Common myeloid progenitor, CD34-positive (primary cell): ENCODE measurements at regions not wholly inside any gene's neighbourhood (a gene's known extent, or its start where the extent isn't known, plus 50 kb on each side); places are given as distances from the start of the nearest gene placed in this dataset.

Source experiments
- CTCF ChIA-PET: fragments of 350-600 bp; sonication (Branson Sonifier 250); formaldehyde crosslinking; loops from one replicate; lab custom pipeline; 2021; ENCODE audit warnings: antibody characterized with exemption; lab: Charles Lee
- POLR2A ChIA-PET: fragments of 350-600 bp; sonication (Branson Sonifier 250); formaldehyde crosslinking; loops from one replicate; lab custom pipeline; 2021; ENCODE audit warnings: antibody characterized with exemption; lab: Charles Lee
- DNase-seq, 3 donors: peaks; one replicate each; pipeline versions ENCODE4 v3.0.0 to v3.0.0-alpha.2; 2013
- H3K27ac ChIP-seq, 2 experiments: 1 replicate in 1 of 2; 2 replicates in 1 of 2; pipeline ENCODE4 v1.7.0; 2013; ENCODE audit warnings: inconsistent platforms in 2 of 2, low read length in 2 of 2, mild to moderate bottlenecking in 2 of 2, low read depth in 1 of 2, moderate library complexity in 1 of 2; ENCODE audit not compliant: severe bottlenecking in 2 of 2, insufficient read depth in 1 of 2, poor library complexity in 1 of 2
- H3K27me3 ChIP-seq, 5 experiments: replicated peaks in 2 of 5; 1 replicate in 3 of 5; 2 replicates in 2 of 5; pipeline versions ENCODE4 v1.6.1 to v1.7.0; 2013; ENCODE audit warnings: low read length in 4 of 5, mild to moderate bottlenecking in 2 of 5, moderate library complexity in 2 of 5, inconsistent platforms in 1 of 5; ENCODE audit not compliant: insufficient read depth in 5 of 5, control insufficient read depth in 4 of 5
- H3K36me3 ChIP-seq, 4 experiments: 1 replicate in 2 of 4; 2 replicates in 2 of 4; pipeline versions ENCODE4 v1.6.1 to v1.7.0; 2013; ENCODE audit warnings: low read length in 3 of 4, control low read depth in 1 of 4, mild to moderate bottlenecking in 1 of 4; ENCODE audit not compliant: control insufficient read depth in 4 of 4, insufficient read depth in 4 of 4
- H3K4me1 ChIP-seq, 4 experiments: 1 replicate in 3 of 4; 2 replicates in 1 of 4; pipeline versions ENCODE4 v1.6.1 to v1.7.1; 2013; ENCODE audit warnings: low read length in 3 of 4, mild to moderate bottlenecking in 3 of 4, control low read depth in 1 of 4, inconsistent platforms in 1 of 4, moderate library complexity in 1 of 4; ENCODE audit not compliant: control insufficient read depth in 4 of 4, insufficient read depth in 4 of 4; ENCODE audit errors: control extremely low read depth in 1 of 4
- H3K4me3 ChIP-seq, 7 experiments: 1 replicate in 4 of 7; 2 replicates in 3 of 7; pipeline versions ENCODE4 v1.5.1 to v1.7.0; 2013; ENCODE audit warnings: mild to moderate bottlenecking in 7 of 7, low read length in 6 of 7, moderate library complexity in 6 of 7, inconsistent platforms in 2 of 7, low read depth in 2 of 7, control low read depth in 1 of 7; ENCODE audit not compliant: insufficient read depth in 4 of 7, control insufficient read depth in 1 of 7; ENCODE audit errors: extremely low read depth in 1 of 7
- H3K9me3 ChIP-seq, 5 experiments: 1 replicate in 4 of 5; 2 replicates in 1 of 5; pipeline versions ENCODE4 v1.6.1 to v1.7.1; 2013; ENCODE audit warnings: low read length in 4 of 5, mild to moderate bottlenecking in 2 of 5, inconsistent platforms in 1 of 5, low read depth in 1 of 5, moderate library complexity in 1 of 5; ENCODE audit not compliant: control insufficient read depth in 4 of 5, insufficient read depth in 2 of 5; ENCODE audit errors: control extremely low read depth in 1 of 5
- whole genome bisulfite sequencing: methylation state at CpG from one replicate; pipeline ENCODE4 v1.1.5; 2013; ENCODE audit not compliant: insufficient coverage; 5-methylcytosine and 5-hydroxymethylcytosine counted together

DNA sequence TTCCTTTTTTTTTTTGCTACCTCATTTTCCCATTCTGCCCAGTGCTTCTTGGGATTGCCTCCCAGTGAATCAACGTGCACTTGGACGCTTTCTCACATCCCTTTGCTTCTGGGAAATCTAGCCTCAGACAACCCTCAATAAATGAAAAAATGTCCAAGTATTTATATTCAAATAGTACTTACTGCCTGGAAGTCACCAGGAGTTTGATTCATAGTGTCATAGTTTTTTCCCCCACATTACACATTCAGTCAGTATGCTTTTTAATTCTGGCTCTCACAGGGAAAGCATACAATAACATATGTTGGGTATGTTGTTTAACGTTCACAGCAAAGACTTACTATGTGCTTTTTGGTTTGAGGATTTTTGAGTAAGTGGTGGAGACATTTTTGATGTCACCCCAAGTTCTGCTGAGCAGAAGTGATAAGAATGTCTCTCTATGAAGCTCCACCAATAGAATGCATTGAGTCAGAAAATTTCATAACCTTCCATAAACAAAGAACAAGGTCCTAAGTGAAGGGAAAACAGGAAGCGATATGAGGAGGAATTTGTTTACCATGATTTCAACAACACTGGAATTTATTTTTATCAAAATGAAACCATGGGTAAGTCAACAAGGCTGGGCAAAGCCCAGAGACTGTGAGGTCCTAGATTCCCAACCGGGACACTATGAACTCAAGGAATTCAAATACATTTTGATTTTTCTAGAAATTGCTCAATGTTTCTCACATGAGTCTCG, 301.2 kb upstream of the BMP2 start:
- WGBS: 100% methylated on average over 2 of the region's 6 CpGs
- no peaks in the 10 kb centered on the region for H3K4me1 ChIP-seq
- no peak for DNase-seq
- ChIA-PET POLR2A (no interaction called here), CTCF (no interaction called here)
- no peak overlapping the region for H3K4me3 ChIP-seq
- no peak overlapping the region for H3K27ac ChIP-seq
- no peaks in the 10 kb centered on the region for H3K27me3 ChIP-seq
- no peaks in the 10 kb centered on the region for H3K36me3 ChIP-seq
- no peaks in the 10 kb centered on the region for H3K9me3 ChIP-seq

DNA sequence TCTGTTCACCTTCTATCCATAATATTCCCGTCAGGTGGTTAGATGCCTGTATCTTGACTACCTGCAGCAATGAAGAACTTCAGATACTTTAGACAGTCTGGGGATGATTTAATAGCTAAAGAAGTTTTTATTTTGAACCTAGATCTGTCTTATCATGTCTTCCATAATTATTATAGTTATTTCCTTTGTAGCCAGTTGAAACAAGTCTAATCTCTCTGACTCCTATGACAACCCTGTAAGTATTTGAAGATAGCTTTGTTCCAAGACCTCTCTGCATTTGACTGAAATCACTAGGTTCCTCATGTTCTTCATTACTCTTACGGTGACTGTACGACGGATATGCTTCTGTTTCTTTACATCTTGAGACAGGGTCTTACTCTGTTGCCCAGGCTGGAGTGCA, 316.6 kb upstream of the BMP2 start:
- POLR2A ChIA-PET: no interaction called here
- WGBS: 100% methylated on average over 1 of the region's 4 CpGs

DNA sequence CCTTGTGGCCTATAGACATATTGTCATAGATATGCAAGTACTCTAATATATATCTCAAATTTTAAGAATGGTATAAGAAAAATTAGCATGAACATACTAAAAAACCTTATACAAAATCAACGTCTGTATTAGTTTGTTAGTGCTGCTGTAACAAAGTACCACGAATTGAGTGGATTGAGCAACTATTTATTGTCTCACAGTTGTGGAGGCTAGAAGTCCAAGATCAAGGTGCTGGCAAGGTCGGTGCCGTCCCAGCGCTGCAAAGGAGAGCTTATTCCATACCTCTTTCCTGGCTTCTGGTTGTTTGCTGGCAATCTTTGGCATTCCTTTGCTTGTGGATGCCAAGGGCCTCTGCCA, 317.6 kb upstream of the FERMT1 start:
- POLR2A ChIA-PET: no interaction called here
- H3K27ac ChIP-seq: no peak overlapping the region
- H3K4me3 ChIP-seq: no peak overlapping the region
- H3K9me3 ChIP-seq: peaks cover 0 to 1% (median 0%) of the 10 kb centered on the region in 5 experiments
- CTCF ChIA-PET: no interaction called here
- no peak for DNase-seq
- no peaks in the 10 kb centered on the region for H3K4me1 ChIP-seq
- 100% methylated on average over 3 of the region's 5 CpGs for WGBS
- H3K27me3 ChIP-seq: no peaks in the 10 kb centered on the region
- no peaks in the 10 kb centered on the region for H3K36me3 ChIP-seq

More for the DNA sequence above, 316.6 kb upstream of the BMP2 start:
- CTCF ChIA-PET: no interaction called here
- no peaks in the 10 kb centered on the region for H3K9me3 ChIP-seq
- no peak for DNase-seq
- H3K4me3 ChIP-seq: no peak overlapping the region
- H3K4me1 ChIP-seq: no peaks in the 10 kb centered on the region
- no peaks in the 10 kb centered on the region for H3K27me3 ChIP-seq
- no peaks in the 10 kb centered on the region for H3K36me3 ChIP-seq
- no peak overlapping the region for H3K27ac ChIP-seq

DNA sequence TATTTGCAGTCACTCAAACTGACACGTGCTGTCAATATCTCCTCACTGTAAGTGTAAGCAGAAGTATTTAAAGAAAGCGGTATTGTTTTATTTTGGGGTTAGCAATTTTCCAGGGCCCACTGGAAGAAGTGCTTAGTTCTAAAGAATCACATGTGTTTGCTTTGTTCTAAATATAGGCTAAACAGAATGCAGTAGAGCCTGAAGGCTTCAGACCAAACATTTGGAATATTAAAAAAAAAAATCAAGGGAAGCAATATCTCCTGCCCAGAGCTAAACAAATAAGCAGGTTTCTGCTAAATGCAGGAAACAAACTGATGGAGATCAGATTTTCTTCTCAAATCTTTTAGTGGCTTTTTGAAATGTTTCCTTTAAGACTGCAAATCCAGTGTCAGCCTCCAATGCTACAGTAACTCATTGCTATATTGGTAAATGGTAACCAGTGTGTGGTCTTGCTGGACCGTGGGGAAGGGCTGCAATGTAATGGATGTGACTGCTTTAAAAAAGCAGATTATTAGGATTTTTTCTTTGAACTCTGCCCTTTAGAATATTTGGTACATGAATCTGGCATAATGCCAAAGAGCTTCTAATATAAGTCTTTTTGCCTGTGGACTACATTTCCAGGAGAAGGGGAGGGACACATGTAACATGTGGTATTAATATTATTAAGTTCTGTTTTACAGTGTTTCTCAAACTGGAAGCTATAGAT, 317.1 kb upstream of the FERMT1 start:
- no peaks in the 10 kb centered on the region for H3K4me1 ChIP-seq
- CTCF ChIA-PET: no interaction called here
- H3K27ac ChIP-seq: no peak overlapping the region
- peaks cover 0 to 1% (median 0%) of the 10 kb centered on the region in 5 experiments for H3K9me3 ChIP-seq
- no peaks in the 10 kb centered on the region for H3K27me3 ChIP-seq
- WGBS: 100% methylated on average over 1 of the region's 3 CpGs
- POLR2A ChIA-PET: no interaction called here
- DNase-seq: no peak
- no peaks in the 10 kb centered on the region for H3K36me3 ChIP-seq
- H3K4me3 ChIP-seq: no peak overlapping the region

DNA sequence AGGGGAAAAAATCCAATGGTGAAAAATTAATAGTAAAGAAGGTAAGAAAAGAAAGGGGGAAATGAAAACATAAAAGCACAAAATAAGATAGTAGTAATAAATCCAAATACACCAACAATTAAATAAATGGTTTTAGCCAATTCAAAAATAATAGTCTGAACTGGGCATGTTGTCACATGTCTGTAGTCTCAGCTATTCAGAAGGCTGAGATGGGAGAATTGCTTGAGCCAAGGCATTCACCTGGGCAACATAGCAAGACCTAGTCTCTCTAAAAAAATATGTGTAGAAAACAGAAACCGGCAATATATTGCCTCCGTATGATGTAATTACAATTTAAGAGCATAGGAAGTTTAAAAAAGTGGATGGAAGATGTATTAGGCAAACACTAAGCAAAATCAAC, 311.3 kb upstream of the FERMT1 start:
- peaks cover 0 to 2% (median 0%) of the 10 kb centered on the region in 5 experiments for H3K27me3 ChIP-seq

DNA sequence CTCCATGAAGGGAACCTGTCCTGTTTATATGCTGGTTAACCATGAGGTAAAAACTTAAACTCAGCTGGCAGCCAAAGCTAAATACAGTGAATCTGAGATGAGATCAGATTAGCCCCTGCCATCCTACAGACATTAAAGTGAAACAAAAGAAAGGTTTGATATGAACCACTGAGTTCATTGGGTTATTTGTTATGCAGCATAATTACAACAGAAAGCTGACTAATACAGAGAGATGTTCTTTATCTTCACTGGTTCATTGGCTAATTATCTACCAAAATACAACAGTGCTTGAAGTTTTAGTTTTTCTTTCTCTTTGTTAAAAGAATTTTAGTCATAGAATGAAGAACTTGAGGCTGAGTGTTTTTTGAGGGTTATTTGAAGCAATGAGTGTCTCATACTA, 307.6 kb upstream of the FERMT1 start:
- Histone ChIP-seq H3K27ac (no peak overlapping the region), H3K27me3 (peaks cover 0 to 2% (median 0%) of the 10 kb centered on the region in 5 experiments), H3K9me3 (peaks cover 0 to 1% (median 0%) of the 10 kb centered on the region in 5 experiments), H3K4me3 (no peak overlapping the region), H3K36me3 (no peaks in the 10 kb centered on the region), H3K4me1 (no peaks in the 10 kb centered on the region)
- ChIA-PET CTCF (no interaction called here), POLR2A (no interaction called here)
- DNase-seq: no peak

More for the DNA sequence above, 311.3 kb upstream of the FERMT1 start:
- no peak for DNase-seq
- Histone ChIP-seq H3K4me3 (no peak overlapping the region), H3K36me3 (no peaks in the 10 kb centered on the region), H3K9me3 (peaks cover 0 to 3% (median 0%) of the 10 kb centered on the region in 5 experiments), H3K27ac (no peak overlapping the region), H3K4me1 (no peaks in the 10 kb centered on the region)
- WGBS: 90% methylated on average over 2 of the region's 2 CpGs
- CTCF ChIA-PET: interaction anchor here (1.2 kb wide), 1 partner anchor 16 kb away, joined by 3 read pairs; no protein-coding TSS in a partner anchor
- POLR2A ChIA-PET: no interaction called here

DNA sequence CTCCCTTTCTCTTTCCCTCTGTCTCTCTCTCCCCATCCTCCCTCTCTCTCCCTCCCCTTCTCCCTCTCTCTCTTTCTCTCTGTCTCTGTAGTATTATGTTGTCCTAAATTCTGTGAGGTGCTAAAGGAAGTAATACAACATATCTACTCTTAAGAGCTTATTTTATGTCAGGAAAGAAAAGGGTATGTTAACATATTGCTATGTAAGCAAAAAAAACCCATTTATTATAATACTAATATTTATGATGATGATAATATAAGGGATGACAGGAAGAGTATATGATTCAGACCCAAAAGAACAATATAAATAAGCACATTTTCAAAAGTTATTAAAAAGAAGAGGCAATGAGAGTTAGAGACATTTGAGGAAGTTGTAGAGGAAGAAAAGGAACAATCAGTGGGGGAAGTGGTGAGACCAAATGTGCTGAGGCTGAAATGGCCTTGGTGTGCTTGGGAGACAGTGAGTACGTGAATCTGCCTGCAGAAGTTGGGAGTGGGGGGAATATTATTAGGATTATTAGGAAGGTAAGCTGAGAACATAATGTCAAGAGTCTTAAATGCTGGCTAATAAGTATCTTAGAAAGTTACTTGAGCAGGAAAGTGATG, 303.6 kb upstream of the FERMT1 start:
- Histone ChIP-seq H3K36me3 (no peaks in the 10 kb centered on the region), H3K4me1 (no peaks in the 10 kb centered on the region), H3K4me3 (no peak overlapping the region), H3K27ac (no peak overlapping the region), H3K27me3 (peaks cover 0 to 6% (median 3%) of the 10 kb centered on the region in 5 experiments), H3K9me3 (peaks cover 0 to 1% (median 0%) of the 10 kb centered on the region in 5 experiments)
- 0% methylated on average over 1 of the region's 1 CpG for WGBS
- CTCF ChIA-PET: no interaction called here
- POLR2A ChIA-PET: no interaction called here
- DNase-seq: peak in 1 of 3 donors; percentile 0
